HG02938 (cell line): ENCODE measurements at regions not wholly inside any gene's neighbourhood (a gene's known extent, or its start where the extent isn't known, plus 50 kb on each side); places are given as distances from the start of the nearest gene placed in this dataset.
"Not testable (repeated sequence)": the region's sequence is repeated elsewhere in the genome, so short reads cannot be mapped to it uniquely, and the experiment has no call there.

Experiments used
- ATAC-seq: cut with Tn5 transposase; IDR thresholded peaks from one replicate; pipeline ENCODE4 v1.9.1; 2021; ENCODE audit warnings: mild to moderate bottlenecking, moderate library complexity; ENCODE audit not compliant: unreplicated experiment

DNA sequence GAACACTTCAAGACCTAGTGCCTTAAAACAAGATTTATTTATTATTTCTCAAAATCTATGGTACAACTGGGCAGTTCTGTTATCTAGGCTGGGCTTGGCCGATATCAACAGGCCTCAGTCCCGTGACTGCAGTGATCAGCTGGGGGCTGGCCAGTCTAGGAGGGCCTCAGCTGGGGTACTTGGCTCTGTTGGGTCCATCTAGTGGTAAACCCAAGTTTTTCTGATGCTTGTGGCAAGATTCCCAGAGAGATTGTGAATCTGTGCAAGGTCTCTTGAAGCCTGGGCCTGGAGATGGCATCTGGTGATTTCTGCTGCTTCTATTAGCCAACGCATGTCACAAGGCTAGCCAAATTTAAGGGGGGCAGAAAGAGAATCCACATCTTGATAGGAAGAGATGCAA, 482.4 kb upstream of the SGO1 start:
- ATAC-seq: no peak

DNA sequence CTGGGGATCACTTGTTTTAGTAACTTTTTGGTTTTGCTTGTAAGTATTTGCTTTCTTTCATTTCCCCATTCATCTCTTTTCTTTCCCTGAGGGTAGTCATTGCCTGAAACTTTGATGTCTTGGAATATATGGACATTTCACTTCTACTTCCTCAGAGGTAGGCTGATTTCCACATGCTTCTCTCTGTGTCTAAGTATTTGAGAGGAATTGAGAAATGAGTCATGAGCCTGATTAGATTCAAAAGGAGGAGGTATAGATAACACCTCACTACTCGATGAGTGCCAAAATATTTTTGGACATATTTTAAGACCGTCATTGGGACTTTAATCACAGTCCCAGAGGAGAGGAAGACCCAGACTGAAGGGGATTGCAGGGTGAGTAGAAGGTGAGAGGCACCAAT, 480.1 kb upstream of the SGO1 start:
- ATAC-seq: no peak

DNA sequence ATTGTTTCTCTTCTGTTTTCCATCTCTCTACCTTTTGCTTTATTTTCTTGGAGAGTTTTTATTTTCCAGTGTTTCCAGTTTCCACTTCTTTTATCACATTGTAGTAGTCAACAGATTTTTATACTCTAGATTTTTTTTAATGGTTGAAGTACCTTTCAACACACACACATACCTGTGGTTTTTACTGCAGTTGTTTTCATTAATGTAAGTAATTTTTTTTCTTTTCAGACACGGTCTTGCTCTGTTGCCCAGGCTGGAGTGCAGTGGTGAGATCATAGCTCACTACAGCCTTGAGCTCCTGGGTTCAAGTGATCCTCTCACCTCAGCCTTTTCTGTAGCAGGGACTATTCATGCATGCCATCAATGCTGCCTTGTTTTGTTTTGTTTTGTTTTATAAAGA, 472.5 kb upstream of the SGO1 start:
- no peak for ATAC-seq

DNA sequence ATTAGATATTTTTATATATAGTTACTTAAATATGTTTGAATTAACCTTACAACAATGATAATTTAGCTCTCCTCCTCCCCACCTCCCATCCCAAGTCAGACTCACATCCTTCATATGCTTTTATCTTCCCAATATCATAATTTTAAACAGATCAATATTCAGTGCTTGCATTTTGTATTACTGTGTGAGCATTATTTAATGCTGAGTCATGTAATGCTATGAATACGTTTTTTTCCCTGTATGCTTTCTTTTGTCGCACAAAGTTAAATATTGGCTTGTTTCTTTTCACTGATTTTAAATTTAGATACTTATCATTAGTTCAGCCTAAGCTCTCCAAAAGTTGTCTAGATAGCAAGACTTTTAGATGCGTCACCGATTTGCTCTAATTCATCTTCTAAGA, 471.6 kb upstream of the SGO1 start:
- no peak for ATAC-seq

DNA sequence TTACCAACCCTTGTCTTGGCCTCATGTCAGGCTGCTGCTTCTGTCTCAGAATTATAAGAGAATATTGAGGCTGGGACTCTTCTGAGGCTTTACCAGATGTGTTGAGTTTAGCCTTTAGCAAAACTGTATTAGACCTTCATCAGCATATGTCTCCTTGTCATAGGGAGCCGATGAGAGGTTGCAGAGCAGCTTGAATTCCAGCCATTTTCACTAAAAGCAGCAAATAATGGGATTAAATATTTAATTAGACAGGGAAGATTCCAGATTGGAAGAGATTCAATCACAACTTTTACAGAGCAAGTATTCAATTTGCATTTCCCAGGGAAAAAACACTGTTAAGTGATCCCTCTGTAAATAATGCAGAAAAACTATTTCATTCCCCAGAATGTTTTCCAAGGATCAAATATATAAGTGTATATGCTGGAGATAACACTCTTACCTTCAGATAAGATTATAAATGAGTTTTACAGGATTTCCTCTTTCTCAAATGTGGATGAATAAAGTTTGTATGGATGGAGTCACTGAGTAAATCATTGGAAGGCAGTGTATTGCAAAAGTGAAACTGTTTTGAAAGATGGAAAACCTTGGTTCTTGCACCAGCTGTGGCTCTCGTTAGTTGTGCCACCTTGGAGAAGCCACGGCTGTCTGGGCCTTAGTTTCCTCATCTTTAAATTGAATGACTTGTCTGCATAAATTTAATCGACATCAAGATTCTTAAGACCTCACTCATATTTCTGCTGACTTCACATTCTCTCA, 466.4 kb upstream of the SGO1 start:
- no peak for ATAC-seq

DNA sequence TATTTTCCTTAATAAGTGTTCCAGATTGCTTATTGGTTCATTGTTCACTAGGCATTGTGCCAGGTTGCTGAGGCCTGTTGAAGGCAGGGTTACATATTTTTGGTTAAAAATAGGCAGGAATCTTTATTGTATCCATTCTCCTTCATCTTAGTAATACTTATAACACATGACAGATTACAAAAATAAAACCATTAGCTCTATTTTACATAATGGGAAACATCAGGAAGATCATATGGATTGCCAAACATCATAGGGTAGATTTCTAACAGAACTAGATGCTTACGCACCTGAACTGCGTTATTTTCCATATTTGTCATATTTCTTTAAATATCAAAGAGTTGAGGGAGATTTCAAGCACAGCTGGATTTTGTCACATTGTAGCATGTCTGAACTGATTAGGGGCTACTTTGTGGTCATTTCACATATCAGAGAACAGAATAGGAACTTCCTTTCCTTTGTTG, 462.9 kb upstream of the SGO1 start:
- ATAC-seq: no peak

DNA sequence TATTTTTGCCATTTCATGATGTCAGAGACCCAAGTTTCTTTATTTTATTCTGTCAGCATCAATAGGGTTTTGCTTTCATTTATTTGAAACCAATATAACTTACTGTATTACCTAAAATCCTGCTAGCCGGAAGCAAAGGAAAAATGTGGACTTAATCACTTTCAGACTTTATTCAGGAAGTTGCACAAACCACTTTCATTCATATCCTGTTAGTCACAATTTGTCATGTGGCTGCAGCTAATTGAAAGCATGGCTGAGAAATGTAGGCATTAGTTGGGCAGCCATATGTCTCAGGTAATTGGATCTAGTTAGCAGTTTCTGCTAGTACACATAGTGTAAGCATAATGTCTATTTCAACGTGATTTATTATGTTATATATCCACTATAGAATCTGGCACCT, 462.3 kb upstream of the SGO1 start:
- ATAC-seq: no peak

DNA sequence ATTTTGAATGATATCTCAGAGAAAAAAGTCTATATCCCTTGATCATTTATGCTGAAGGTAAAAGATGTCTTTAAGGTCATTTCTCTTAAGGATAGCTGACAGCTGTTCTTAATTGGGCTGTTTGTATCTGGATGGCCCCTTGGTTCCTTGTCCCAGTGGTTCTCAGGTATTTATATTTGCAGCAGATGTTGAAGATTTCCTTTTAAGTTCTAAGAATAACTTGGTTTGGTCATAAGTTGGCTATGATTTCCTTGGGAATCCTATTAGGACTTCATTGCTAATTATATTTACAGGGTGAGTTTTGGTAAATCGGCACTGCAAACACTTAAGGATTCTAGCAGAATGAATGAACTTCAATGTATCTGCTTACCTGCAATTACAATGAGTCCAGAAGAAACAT, 460.4 kb upstream of the SGO1 start:
- no peak for ATAC-seq

DNA sequence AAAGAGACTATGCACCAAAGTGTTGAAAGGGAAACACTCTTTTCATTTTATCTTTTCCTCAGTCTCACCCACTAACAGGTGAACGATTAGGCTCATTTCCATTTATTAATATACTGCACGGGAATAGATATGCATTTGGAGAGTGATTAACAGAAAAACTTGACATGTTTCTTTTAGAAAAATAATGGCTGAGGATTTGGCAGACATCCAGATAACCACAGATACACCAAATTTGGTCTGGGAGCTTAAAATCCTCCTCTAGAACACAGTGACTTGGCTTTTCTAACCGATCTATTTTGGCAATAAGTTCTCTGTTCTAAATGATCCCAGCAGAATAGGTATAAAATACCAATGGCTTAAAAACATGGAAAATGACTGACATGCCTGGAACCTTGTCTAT, 459.3 kb upstream of the SGO1 start:
- no peak for ATAC-seq

DNA sequence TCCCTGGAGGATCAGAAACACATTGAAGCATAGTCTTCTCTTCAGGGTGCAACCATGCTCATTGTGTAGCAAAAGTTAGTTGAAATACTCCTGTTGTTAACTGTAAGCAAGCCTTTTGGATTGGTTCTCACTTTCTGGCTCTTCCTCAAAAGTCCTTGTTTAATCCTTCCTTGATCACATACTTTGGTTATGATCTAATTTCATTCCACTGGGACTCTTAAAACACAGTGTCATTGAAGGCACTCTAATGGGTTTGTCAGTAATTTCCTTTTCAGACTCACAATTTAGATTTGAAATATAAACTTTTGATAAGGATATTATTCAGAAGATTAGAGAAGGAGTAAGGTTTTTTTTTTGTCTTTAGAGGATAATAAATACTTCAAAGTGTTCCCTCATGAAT, 451.7 kb upstream of the SGO1 start:
- no peak for ATAC-seq

DNA sequence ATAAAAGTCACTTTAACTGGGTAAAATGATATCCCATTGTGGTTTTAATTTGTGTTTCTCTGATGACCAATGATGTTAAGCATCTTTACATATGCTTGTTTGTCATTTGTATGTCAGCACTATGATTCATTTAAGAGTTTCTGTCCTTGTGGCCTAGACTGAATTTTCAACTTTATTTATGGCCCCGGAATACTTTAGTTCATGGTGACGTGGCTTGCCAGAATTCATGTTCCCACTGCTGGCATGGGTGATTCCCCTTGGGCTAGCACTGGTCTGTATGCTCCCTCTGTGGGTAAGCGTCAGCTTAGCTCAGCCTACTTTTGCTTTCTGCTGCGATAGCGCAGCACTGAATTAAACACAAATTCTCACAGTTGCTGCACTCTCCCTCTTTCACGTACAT, 436.3 kb upstream of the SGO1 start:
- no peak for ATAC-seq

DNA sequence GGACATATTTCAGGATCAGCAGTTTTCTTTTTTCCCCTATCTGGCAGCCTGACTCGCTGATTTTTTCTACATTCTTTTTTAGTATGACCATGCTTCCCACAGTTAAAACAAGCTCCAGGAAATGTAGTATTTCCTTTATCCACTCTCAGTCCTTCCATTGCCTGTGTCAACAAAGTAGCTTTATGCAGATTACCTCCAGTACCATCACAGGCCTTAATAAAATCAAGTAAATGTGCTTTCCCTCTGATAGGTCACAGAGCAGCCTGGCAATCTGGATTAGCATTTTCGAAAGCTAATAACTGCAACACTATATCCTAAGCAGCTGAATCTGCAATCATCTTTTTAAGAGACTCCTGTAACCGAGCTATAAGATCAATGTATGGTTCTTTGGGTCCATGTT, 432.6 kb upstream of the SGO1 start:
- not testable (repeated sequence) for ATAC-seq

DNA sequence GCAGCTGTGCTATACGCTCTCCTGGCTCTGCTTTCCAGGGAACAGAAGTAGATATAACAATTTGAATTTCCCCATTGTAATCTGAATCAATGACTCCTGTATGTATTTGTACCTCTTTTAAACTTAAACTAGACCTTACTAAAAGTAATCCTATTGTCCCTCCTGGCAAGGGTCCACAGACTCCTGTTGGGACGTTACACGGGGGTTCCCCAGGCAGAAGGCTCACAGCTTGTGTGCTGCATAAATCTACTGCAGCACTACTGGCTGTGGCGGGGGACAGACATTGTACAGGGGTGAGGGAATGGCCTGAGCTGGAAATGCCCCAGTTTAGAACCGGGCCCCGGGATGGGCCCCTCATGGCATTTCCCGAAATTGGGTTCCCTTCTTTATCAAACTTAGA, 432.2 kb upstream of the SGO1 start:
- ATAC-seq: not testable (repeated sequence)

DNA sequence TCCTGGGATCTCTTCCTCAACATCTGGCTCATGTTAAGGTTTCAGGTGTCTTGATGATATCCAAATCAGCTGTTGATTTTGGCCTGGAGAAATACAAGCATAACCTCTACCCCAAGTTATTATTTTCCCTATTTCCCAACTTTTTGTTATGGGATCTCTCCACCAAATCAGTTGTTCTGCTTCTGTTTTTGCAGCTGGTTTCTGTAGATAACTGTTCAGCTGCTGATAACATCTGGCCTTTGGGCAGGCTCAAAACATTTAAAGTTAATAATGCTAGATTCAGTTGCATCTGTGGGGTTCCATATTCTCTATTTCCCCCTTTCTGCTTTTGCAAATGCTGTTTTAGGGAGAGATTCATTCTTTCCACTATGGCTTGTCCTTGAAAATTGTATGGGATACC, 430.0 kb upstream of the SGO1 start:
- not testable (repeated sequence) for ATAC-seq

DNA sequence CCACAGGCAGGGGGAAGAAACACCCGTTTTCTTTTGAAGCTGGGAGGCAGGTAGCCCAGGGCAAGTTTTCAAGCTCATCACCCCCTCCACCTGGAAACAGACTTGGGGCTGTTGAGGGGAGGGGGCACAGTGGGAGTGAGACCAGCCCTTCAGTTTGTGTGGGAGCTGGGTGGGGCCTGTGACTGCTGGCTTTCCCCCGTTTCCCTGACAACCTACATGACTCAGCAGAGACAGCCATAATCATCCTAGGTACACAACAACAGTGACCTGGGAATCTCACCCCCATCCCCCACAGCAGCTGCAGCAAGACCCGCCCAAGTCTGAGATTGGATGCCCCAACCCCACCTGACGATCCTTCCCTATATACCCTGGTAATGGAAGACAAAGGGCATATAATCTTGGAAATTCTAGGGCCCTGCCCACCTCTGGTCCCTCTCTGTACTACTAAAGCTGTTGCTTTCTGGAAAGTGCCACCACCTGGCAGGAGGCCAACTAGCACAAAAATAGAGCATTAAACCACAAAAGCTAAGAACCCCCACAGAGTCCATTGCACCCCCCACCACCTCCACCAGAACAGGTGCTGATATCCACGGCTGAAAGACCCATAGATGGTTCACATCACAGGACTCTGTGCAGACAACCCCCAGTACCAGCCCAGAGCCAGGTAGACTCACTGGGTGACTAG, 422.2 kb upstream of the SGO1 start:
- no peak for ATAC-seq

DNA sequence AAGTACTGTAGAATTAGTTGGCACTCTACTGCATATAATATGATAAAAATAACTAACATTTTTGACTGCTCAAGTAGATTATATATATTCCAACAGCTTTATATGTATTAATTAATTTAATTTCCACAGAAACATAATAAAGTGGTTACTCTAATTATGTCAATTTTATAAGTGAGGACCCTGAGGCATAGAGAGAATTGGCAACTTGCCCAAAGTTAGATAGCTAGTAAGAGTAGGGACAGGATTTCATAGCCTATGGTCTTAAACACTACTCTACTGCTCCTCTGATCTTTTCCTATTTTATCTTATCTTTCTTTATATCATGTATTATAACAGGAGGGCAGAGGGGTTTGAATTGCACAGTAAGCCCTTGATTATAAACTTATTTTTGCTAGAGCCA, 418.7 kb upstream of the SGO1 start:
- ATAC-seq: no peak

DNA sequence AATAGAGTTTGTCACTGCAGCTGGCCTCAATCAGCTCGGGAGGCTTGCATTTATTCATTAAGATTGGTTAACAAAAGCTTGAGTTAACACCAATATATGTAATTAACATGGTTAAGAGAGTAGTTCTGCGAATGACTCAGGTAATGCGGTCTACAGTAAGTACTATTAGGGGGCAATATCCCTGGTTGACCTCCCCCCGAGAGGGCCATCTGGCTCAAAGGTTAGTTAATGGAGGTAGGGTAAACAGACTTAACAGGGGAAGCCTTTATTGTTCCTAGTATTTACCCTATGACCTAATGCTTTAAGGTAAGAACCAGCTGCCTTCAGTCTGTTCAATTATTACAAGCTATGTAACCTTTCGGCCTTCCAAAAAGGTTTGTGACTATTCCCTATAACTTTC, 403.3 kb upstream of the SGO1 start:
- ATAC-seq: no peak

DNA sequence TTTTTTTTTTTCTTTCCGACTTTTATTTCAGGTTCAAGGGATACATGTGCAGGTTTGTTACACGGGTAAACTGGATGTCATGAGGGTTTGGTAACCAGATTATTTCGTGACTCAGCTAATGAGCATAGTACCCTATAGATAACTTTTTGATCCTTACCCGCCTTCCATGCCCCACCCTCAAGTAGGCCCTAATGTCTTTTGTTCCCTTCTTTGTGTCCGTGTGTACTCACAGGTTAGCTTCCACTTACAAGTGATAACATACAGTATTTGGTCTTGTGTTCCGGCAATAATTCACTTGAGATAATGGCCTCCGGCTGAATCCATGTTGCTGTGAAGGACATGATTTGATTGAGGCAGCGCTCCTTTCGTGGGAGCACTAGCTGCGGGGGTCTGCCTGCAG, 402.8 kb upstream of the SGO1 start:
- ATAC-seq: no peak

DNA sequence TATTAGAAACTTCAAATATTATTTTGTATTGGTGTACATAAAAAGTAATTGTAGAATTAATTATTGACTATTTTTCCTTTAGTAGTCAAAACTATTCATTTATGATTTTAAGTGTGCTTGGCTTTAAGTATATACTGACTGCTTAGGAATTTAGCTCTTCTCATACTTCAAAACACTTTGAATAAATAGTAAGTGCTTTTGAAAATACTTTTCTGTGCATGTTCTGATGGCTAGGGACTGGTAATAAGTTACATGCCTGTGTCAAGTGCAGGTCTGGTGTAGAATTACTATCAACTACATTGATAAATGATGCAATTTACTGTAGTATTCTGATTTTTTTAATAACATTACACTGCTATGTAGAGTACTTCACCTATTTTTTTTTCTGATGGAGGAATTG, 397.6 kb upstream of the SGO1 start:
- no peak for ATAC-seq

DNA sequence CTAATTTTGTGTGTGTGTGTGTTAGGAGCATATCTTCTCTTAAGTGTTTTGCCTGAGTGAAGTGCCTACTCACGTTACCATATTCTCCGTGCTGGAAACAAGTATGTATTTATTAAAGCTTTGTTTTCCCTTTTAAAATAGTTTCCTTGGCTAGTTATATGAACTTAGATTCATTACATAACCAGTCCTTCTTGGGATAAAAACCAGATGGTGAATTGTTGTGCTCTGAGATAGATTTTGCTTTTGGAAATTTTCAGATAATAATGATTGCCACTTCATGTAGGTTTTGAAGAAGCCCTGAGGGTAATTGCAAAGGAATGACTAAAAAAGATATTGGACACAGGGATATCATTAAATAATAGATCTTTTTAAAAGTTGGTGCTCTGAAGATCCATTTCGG, 390.2 kb upstream of the SGO1 start:
- ATAC-seq: no peak

DNA sequence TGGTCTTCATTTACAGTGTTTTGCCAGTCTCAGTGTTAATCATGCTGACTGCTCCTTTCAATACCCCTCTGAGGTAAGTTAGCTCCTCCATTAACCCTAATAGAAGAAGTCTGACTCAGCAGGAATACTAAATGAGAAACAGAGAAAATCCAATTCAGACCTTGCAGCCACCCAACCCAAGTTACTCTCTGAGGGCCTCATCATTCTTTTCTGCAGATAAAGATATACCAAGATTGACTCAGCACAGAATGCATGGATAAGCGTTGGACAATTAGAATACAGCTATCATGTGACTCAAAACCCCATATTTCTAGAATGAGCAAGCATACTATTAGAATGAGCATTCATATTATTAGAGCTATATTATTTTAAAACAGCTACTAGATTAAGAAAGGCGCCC, 389.1 kb upstream of the SGO1 start:
- ATAC-seq: no peak

DNA sequence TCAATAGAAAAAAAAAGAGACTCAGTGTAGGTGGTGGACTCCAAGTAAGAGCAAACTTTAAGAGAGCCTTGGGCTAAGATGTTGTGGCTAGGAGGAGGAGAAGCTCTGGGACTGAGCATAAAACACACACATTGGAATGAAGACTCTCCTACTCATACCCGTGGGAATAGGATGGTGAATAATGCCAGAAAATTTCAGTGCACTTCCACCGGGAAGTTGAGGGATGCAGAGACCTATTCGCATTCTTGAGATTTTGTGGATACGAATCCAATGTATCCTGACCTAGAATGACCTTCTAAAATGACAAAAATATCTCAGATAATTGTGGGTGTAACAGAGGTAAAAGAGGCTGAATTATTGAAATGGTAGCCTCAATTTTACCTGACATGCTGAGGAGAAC, 388.7 kb upstream of the SGO1 start:
- ATAC-seq: no peak

DNA sequence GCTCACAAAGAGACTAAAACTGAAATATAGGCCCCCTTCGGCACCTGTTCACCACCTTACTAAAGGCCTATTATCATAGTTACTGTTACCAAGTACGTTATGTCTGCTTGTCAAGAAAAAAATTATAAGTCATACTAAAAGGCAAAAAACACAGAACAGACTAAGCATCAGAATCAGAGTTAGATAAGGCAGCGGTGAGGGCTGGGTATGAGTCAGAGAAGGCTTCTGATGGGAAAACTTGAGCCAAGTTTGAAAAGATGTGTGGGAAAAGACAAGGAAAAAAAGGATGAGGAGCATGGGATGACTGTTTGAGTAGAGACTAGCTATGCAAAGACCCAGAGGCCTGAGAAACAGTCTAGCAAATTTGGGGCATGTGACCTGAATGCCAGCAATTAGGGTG, 387.2 kb upstream of the SGO1 start:
- ATAC-seq: no peak
